T-helper 1 cell treated with Interleukin-12 subunit alpha and Interleukin-12 subunit beta and Interleukin-4 antibody, amounts not matched to agents 30 μg/mL and 1 μg/mL, for 36 hours (primary cell): ENCODE measurements at regions not wholly inside any gene's neighbourhood (a gene's known extent, or its start where the extent isn't known, plus 50 kb on each side); places are given as distances from the start of the nearest gene placed in this dataset.

ENCODE experiments used
- H3K27ac Mint-ChIP-seq: one replicate; pipeline ENCODE4 v1.8.0; 2021; ENCODE audit warnings: mild to moderate bottlenecking, mixed read lengths
- H3K27me3 Mint-ChIP-seq: one replicate; pipeline ENCODE4 v1.8.0; 2021; ENCODE audit warnings: low read depth, mixed read lengths
- H3K36me3 Mint-ChIP-seq: one replicate; pipeline ENCODE4 v1.8.0; 2021; ENCODE audit warnings: low read depth, mixed read lengths
- H3K4me1 Mint-ChIP-seq: one replicate; pipeline ENCODE4 v1.8.0; 2021; ENCODE audit warnings: low read depth, mixed read lengths
- H3K4me3 Mint-ChIP-seq: one replicate; pipeline ENCODE4 v1.8.0; 2021; ENCODE audit warnings: mild to moderate bottlenecking, moderate library complexity, mixed read lengths
- H3K9me3 Mint-ChIP-seq: one replicate; pipeline ENCODE4 v1.8.0; 2021; ENCODE audit warnings: mixed read lengths

GRCh38 chr2:237182422-237183123 is 96.9 kb downstream of the COPS8 start:
- H3K27ac Mint-ChIP-seq = no peak overlapping the region
- no peaks in the 10 kb centered on the region for H3K4me1 Mint-ChIP-seq
- no peaks in the 10 kb centered on the region for H3K36me3 Mint-ChIP-seq
- no peak overlapping the region for H3K4me3 Mint-ChIP-seq
- peaks cover 8% of the 10 kb centered on the region for H3K27me3 Mint-ChIP-seq
- no peaks in the 10 kb centered on the region for H3K9me3 Mint-ChIP-seq

DNA sequence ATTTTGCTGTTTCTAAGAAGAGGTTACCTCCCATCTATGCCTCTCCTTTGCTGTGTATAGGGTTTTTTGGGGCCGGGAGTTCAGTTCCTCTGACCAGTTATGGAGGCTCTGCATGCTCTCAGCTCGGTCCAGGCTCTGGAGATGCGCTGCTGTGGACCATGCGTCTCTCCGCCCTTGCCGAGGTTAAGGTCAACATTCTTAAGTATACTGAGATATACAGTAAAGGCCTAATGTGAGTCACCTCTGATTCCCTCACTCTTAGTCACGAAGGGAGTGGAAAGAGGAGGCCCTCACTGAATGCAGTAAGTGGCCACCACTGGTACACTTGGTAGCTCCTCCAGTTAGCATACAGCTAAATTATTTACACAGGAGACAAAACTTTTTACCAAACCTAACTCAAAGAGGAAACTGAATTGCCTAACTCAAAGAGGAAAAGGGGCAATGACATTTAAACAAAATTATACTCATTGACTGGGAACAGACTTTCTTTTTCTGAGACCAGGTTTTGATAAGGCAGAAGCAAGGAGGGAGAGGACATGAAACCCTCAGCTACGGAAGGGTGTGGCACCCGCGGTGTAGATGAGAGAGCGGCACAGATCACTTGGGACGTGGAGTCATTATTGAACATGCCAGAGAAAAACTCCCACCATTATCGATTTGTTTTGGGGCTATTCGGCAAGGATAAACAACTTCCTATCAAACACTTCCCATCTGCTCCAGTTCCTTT is 98.7 kb downstream of the COPS8 start:
- Mint-ChIP-seq H3K4me3 (no peak overlapping the region), H3K9me3 (no peaks in the 10 kb centered on the region), H3K4me1 (no peaks in the 10 kb centered on the region), H3K36me3 (no peaks in the 10 kb centered on the region), H3K27me3 (peaks cover 4% of the 10 kb centered on the region), H3K27ac (no peak overlapping the region)

GRCh38 chr2:237184919-237185552 is 99.3 kb downstream of the COPS8 start:
- Mint-ChIP-seq H3K27ac (no peak overlapping the region), H3K4me1 (no peaks in the 10 kb centered on the region), H3K9me3 (no peaks in the 10 kb centered on the region), H3K27me3 (peaks cover 4% of the 10 kb centered on the region), H3K4me3 (no peak overlapping the region), H3K36me3 (no peaks in the 10 kb centered on the region)

DNA sequence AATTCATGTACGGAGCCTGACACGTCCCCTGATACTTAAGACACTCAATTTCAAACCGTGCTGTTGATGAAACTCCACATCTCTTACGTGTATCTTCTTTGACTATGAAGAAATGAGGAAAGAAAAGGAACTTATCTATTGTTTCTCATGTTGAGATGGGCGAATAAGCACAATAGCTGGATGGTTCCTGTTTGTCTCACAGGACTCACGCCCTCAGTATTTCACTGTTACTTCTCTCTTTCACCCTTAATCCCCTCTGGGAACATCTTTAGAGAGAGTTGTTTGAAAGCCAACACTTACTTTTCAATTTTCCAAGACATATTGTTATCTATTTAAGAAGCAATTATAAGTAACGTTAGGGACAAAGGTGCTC is 99.8 kb downstream of the COPS8 start:
- H3K27me3 Mint-ChIP-seq = peaks cover 4% of the 10 kb centered on the region
- H3K4me3 Mint-ChIP-seq = no peak overlapping the region
- H3K36me3 Mint-ChIP-seq = no peaks in the 10 kb centered on the region
- H3K9me3 Mint-ChIP-seq = no peaks in the 10 kb centered on the region
- no peak overlapping the region for H3K27ac Mint-ChIP-seq
- no peaks in the 10 kb centered on the region for H3K4me1 Mint-ChIP-seq

DNA sequence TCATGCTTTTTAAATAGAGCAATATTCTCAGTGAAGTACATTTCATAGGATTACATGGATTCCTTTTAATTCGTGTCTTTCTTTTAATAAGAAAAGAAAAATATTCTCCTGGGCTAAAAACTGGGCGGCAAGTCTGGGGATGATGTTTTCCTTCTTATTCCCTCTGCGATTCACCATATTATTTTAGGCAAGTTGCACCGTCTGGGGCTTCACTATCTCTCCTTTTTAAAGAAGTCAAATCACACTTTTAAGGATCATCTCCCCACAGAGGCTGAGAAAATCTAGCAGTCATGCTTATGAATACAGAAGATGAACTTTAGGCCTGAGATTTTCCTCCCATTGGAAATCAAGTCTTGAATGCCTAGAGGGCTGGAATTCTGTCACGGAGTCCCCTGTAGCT is 104.1 kb downstream of the COPS8 start:
- Mint-ChIP-seq H3K36me3 (no peaks in the 10 kb centered on the region), H3K9me3 (no peaks in the 10 kb centered on the region), H3K27ac (no peak overlapping the region), H3K27me3 (peaks cover 9% of the 10 kb centered on the region), H3K4me1 (no peaks in the 10 kb centered on the region), H3K4me3 (no peak overlapping the region)

DNA sequence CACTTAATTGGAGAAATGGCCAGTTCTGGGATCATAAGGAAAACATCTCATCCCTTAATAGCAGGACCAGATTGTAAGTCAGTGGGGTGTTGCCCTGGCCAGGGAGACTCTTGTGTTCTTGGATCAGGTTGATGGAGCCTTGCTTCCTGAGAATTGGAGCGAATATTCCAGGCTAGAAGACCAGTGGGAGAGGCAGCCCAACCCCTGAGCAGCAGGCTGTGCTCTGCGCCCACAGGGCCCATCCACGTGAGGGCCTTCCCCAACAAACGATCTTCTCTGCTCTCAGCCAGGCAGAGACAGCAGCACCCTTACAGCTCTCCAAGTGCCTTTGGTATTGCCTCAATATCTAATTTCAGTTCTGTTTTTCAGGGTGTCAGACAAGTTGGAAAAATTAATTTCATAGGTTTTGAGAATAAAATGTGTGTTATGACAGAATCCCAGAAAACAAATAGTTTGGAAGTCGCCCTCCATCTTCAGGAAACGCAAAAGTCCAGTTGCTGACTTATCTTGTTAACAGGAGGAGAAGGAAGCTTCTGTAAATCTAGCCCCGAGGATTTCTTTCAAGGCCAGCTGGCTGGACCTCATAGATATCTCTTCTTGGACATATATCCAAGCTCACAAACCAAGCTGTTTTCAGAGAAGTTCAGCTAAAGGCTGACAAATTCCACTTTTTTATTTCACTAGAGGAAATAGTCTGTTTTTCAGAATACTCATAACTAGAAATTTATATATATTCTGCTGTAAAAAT is 105.5 kb downstream of the COPS8 start:
- Mint-ChIP-seq H3K9me3 (no peaks in the 10 kb centered on the region), H3K4me3 (no peak overlapping the region), H3K27me3 (peaks cover 7% of the 10 kb centered on the region), H3K27ac (no peak overlapping the region), H3K4me1 (no peaks in the 10 kb centered on the region), H3K36me3 (no peaks in the 10 kb centered on the region)

- H3K27ac Mint-ChIP-seq = no peak overlapping the region
- H3K36me3 Mint-ChIP-seq = no peaks in the 10 kb centered on the region
- no peaks in the 10 kb centered on the region for H3K4me1 Mint-ChIP-seq
- peaks cover 5% of the 10 kb centered on the region for H3K27me3 Mint-ChIP-seq
- H3K9me3 Mint-ChIP-seq = no peaks in the 10 kb centered on the region
- no peak overlapping the region for H3K4me3 Mint-ChIP-seq
These were observed 106.0 kb downstream of the COPS8 start for GRCh38 chr2:237191714-237192081.

- no peaks in the 10 kb centered on the region for H3K36me3 Mint-ChIP-seq
- H3K27me3 Mint-ChIP-seq = peaks cover 5% of the 10 kb centered on the region
- no peaks in the 10 kb centered on the region for H3K9me3 Mint-ChIP-seq
- no peaks in the 10 kb centered on the region for H3K4me1 Mint-ChIP-seq
- no peak overlapping the region for H3K4me3 Mint-ChIP-seq
- no peak overlapping the region for H3K27ac Mint-ChIP-seq
These were observed 107.2 kb downstream of the COPS8 start for GRCh38 chr2:237192881-237193280.

GRCh38 chr2:237193436-237193835 is 107.7 kb downstream of the COPS8 start:
- Mint-ChIP-seq H3K36me3 (no peaks in the 10 kb centered on the region), H3K4me1 (no peaks in the 10 kb centered on the region), H3K27ac (no peak overlapping the region), H3K27me3 (peaks cover 5% of the 10 kb centered on the region), H3K4me3 (no peak overlapping the region), H3K9me3 (no peaks in the 10 kb centered on the region)

- no peaks in the 10 kb centered on the region for H3K4me1 Mint-ChIP-seq
- no peaks in the 10 kb centered on the region for H3K36me3 Mint-ChIP-seq
- H3K27me3 Mint-ChIP-seq = peaks cover 5% of the 10 kb centered on the region
- no peak overlapping the region for H3K4me3 Mint-ChIP-seq
- no peak overlapping the region for H3K27ac Mint-ChIP-seq
- H3K9me3 Mint-ChIP-seq = no peaks in the 10 kb centered on the region
These were observed 108.4 kb downstream of the COPS8 start for GRCh38 chr2:237194081-237194480.

- Mint-ChIP-seq H3K27me3 (peaks cover 5% of the 10 kb centered on the region), H3K4me1 (no peaks in the 10 kb centered on the region), H3K4me3 (no peak overlapping the region), H3K36me3 (no peaks in the 10 kb centered on the region), H3K9me3 (no peaks in the 10 kb centered on the region), H3K27ac (no peak overlapping the region)
These were observed 109.2 kb downstream of the COPS8 start for GRCh38 chr2:237194906-237195305.

GRCh38 chr2:237195396-237196120 is 109.9 kb downstream of the COPS8 start:
- Mint-ChIP-seq H3K4me3 (no peak overlapping the region), H3K27me3 (peaks cover 5% of the 10 kb centered on the region), H3K9me3 (no peaks in the 10 kb centered on the region), H3K4me1 (no peaks in the 10 kb centered on the region), H3K36me3 (no peaks in the 10 kb centered on the region), H3K27ac (no peak overlapping the region)

DNA sequence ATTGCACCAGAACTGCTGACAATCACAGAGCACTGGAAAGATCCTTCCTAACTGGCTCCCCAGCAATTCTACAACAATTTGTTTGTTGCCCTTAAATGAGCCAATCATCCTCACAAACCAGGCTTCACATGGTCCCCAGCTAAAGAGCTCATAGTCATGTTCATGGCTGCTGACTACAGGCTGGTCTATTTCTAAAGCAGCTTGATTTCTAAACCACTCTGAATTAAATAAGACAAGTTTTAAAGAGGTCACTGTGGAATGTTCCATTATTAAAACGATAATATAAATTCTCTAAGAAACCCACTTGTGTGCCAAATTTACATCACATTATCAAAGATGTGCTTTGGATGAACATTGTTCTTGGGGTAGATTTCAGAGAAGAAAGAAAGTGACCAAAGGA is 110.7 kb downstream of the COPS8 start:
- H3K4me3 Mint-ChIP-seq = no peak overlapping the region
- no peaks in the 10 kb centered on the region for H3K9me3 Mint-ChIP-seq
- no peaks in the 10 kb centered on the region for H3K36me3 Mint-ChIP-seq
- H3K27ac Mint-ChIP-seq = no peak overlapping the region
- H3K4me1 Mint-ChIP-seq = no peaks in the 10 kb centered on the region
- H3K27me3 Mint-ChIP-seq = peaks cover 5% of the 10 kb centered on the region
